ENCODE measurements at regions not wholly inside any gene's neighbourhood (a gene's known extent, or its start where the extent isn't known, plus 50 kb on each side); places are given as distances from the start of the nearest gene placed in this dataset.

DNA sequence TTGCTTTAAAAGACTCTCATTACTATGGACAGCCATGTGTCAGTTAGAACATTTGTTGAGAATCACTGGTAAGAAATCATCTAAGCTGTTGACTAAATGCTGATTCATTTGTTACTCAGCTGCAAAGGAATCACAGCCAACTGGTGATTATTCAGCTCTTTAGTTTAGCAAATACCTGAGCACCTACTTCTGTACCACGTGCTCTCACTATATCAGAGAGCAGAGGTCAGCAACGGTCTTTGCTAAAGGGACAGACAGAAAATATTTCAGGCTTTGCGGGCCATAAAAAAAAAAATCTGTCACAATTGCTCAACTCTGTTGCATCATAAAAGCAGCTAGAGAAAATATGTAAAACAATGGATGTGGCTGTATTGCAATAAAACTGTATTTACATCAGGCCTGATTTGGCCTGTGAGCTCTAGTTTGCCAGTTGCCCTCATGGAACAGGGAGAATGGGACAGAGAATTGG is 377.6 kb downstream of the DNAH5 start:
- DNase-seq = no peak

DNA sequence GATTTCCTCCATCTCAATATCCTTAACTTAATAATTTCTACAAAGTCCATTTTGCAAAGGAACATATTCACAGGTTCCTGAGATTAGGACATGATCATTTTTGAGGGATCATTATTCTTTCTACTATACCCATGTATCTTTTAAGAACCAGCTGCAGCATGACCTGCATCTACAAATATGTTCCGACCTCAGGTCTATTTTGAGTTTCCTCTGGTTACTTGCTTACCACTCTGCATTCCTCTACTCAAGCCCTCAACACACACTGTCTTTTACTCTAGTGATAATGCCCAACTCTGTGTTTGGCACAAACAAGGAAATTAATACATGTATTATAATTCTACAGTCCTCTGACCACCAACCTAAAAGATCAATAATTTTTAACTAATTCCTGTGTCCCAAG is 386.1 kb downstream of the DNAH5 start:
- no peak for DNase-seq

DNA sequence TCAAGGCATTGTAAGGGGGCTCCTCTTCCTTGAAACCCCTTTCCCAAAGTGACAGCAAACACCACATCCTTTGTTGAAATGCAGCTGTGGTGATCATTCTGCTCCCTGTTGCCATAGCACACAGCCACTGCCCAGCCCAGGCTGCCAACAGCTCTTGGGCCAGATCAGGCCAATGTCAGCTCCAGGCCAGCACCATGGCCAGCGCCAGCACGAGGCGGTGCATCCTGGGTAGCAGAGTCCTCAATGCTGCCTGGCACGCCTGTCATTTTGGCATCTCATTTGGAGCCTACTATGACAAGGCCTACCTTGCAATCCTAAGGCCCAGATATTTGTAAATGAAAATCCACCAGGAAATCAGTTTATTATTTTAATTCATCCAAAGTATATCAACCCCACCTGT is 390.6 kb downstream of the DNAH5 start:
- DNase-seq = no peak

DNA sequence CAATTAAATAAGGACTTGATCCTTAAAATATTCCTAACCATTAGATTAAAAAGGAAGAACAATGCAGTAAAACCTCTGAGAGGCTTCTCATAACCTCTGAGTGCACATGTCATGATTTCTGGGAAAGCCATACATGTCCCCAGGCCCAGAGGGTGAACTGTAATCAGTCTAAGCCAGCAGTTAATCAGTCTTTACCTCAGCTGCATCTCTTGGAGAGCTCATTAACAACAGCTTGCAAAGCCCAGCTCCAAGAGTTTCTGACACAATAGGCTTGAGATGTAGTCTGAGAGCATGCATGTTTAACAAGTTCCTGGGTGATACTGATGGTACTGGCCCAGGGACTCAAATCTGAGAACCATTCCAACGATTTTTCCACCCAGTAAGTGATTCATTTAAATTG is 392.1 kb downstream of the DNAH5 start:
- no peak for DNase-seq

DNA sequence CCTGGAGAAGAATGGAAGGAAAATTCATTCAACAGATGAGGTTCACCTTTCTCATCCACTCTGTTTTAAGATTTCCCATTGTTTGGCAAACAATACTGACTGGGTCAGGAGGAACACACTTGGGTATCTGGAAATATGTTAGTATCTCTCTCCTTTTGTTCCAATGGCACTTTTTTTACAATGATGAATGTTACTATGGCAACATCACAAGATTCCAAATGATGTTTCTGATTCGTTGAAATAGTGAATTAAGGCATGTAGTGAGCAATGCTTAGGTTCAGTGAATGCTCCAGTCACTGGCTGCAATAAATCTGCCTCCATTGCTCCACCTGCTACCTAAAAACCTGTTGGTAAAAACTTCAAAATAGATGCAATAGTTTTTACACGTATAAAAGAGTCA is 392.8 kb downstream of the DNAH5 start:
- DNase-seq = no peak

DNA sequence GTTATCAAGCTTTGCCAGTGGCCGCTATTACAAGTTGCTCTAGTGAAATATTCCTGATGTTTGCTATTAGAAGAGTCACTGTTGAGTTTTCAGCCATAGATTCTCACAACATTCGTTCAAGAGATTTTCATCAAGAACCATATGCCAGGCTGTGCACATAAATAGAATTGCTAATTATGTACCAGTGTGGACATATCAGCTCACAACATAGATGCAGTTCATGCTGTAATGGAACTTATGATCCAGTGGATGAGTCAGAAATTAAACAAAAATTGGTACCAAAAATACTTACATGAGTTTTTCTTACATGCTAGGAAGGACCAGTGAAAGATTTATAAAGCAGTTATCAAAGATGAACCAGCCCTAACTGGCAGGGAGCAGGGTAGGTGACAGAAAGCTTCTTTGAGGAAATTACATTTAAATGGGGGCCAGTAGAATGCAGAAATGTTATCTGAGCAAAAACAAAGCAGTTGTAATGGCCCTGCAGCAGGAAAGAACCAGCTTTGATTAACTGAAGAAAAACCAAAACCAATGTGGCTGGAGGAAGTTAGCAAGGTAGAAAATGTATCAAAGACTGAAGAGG is 404.2 kb downstream of the DNAH5 start:
- DNase-seq = no peak

DNA sequence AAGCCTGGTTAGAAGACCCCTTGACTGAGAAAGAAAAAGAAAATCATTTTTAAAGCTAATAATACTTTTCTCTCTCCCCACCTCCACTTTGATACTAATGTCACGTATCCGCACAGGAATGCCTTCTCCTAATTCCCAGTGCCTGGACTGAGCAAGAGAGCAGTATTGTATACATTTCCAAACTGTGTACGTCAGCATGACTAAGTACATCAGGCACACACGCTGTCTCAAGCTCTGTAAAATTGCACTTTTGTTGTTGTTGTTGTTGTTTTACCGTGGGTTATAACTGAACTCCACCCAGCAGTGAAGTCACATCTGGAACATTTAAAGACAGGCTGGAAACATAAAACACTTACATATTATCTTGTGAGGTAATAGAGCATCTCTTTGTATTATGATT is 407.6 kb downstream of the DNAH5 start:
- DNase-seq = no peak

DNA sequence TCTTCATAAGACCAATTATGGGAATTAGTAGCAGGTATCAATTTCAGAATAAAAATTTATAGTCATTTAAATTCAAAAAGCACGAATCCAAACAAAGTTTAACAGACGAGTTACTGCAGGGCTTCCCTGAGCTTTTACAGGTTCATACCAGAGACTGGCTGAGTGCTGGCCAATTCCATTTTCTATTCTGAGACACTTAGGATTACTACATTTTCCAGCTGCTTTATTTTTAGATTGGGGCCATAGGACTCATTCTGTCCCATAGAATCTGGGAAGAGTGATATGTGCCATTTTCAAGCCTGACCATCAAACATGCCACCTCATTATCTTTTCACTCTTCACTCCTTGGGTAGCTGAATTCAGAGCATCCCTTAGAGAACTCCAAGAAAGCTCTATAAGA is 410.7 kb downstream of the DNAH5 start:
- no peak for DNase-seq

DNA sequence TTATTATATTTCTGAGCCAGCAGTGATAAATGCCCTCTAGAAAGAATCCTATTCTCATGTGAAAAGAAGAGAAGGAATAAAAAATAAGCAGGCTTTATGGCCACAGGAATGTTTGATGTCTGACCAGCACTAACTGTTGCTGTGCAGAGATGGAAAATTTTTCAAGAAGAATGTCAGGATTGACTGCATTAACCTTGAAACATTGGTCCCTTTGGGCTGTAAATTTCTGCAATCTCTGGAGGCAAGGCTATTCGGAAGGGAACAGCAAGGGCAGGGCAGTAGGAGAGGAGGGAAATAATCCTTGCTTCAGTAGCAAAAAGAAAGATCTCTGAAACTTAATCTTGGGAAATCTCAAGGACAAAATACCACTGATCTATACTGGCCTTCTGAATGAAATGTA is 415.2 kb downstream of the DNAH5 start:
- DNase-seq = no peak

DNA sequence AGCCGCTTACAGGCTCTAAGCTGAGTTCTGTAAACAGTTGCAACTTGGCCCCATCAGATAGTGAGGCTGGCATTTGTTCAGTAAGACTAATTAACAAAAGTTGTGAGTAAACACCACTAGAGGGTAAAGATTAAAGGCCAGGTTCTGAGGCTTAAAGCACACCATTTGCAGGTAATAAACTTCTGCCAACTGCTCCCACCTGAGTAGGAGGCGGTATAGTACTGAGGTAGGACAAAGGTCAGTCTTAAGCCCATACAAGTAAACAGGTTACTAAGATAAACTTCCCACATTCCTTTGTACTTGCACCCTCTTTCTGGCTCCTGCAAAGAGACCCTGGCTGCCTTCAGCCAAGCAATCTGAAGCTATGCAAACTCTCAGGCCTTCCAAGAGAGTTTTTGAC is 419.6 kb downstream of the DNAH5 start:
- DNase-seq = no peak

DNA sequence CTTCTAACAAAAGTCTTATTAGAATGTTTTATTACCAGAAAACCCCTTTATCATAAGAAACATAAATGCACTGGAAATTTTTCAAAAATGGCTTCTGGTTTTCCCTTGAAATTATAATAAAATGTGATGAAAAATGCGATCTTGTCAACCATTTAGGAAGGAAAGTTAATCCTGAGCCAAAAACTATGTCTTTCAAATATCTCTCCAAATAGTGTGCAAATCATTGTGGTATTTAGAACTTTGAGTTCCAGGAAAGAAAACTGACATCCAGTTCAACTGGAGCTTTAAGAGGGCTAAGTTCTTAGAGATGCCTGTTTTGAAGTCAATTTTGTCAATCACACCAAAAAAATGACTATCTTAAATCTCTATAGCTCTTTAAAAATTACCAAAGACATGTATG is 425.4 kb downstream of the DNAH5 start:
- no peak for DNase-seq

DNA sequence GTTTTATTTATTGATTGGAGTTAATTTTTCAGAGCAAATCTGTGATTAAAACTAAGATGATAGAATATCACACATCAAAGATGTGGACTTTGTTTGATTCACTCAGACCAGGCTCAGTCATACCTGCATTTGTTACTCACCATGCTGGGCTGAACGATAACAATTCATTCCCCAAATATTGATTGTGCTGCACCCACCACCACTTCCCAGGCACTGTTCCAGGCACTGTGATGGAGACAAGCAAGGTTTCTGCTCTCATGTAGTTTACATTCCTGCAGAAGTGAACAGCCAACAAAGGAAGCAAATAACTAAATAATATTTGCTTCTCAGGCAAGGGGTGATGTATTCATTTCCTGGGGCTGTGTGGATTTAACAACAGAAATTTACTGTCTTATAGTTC is 428.3 kb downstream of the DNAH5 start:
- DNase-seq = no peak

DNA sequence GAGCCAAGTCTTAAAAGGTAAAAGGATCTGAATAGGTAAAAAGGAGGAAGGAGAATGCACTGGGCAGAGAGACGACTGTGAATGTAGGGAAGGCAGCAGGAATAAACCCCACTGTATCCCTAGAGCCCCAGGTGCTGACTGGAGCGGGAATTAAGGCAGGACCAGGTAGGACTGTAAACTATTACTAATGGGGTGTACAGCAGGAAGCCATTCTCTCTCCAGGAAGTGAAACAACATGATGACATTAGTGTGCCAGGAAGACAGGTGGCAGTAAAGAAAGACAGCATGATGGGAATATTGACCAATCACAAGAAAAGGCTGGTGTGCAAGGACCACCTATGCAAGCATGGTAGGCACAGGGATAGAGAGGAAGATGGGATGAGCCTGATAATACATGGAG is 433.0 kb downstream of the DNAH5 start:
- no peak for DNase-seq

DNA sequence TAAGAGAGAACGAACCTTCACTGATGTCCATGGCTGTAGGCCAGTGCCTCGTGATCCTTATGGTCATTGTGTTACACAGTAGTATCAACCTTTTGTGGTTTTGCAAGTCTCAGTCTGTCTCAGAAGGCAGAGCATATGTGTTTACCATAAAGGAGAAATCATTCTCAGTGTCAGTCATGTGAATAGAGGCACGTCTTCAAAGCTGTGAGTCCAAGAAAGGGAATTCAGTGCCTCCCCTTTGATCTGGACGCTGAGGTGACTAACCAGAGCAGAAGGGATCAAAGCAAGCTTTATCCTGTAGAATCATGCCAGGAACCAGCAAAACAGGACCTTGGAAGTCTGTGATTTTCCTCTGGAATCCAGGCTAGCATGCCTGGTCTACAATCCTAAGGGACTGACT is 433.9 kb downstream of the DNAH5 start:
- DNase-seq = no peak

DNA sequence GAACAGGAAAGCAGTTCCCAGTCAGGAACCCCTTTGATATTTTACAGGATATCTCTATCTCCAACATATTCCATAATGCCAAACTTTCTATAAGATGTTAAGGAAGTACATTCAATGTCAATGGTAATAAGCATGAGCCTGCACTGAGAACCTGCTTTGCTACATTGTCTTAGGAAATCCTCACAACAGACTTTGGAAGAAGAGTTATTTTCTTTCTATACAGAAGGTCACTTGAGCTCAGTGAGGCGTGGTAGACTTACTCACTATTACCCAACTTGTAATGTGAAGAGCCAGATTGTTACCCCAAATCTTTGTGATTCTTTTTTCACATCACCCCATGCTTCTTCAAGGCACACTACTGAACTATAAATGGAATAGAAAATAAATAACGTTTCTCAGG is 435.9 kb downstream of the DNAH5 start:
- no peak for DNase-seq

DNA sequence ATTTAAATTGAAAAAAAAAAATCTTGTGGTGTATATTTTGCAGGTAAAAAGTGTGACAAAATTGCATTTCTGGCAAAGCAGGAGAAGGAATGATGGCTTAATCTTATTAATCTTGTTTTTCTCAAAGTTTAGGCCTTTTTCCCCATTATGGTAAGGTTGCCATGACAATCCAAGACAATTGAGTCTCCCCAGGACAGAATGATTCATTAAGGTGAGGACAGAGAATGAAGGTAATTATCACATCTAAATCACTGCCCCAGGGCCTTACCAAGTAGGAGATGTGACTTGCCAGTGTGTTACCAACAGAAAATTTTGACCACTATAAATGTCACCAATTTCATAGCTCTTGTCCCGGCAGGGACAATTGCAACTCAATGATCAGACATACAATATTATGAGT is 439.2 kb downstream of the DNAH5 start:
- no peak for DNase-seq

DNA sequence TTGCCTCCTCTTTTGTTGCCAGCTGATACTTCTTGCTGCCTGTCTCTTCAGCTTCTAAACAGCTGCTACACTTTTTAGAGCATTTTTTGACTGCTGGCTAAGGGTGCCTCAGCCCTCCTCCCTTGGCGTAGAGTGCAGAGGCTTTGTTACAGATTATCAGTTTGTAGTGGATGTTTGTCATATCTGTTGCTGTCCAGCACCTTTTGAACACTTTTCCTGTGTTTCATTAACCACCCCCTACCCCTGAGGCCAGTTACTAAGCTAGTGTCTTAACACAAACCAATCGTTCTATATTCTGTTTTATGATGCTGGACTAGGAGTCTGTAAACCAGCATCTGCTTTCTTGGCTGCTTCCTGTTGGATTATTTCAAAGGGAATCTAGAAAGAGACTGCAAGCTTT is 441.5 kb downstream of the DNAH5 start:
- no peak for DNase-seq

DNA sequence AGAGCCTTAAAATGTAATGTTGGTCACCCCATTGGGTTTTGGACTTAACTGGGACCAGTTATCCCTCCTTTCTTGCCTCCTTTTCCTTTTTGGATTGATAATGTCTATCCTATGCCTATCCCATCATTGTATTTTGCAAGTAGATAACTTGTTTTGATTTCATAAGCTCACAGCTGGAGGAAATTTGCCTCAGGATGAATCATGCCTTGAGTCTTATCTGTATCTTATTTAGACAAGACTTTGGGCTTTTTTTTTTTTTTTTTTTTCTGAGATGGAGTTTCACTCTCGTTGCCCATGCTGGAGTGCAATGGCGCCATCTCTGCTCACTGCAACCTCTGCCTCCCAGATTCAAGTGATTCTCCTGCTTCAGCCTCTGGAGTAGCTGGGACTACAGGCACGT is 443.3 kb downstream of the DNAH5 start:
- no peak for DNase-seq

DNA sequence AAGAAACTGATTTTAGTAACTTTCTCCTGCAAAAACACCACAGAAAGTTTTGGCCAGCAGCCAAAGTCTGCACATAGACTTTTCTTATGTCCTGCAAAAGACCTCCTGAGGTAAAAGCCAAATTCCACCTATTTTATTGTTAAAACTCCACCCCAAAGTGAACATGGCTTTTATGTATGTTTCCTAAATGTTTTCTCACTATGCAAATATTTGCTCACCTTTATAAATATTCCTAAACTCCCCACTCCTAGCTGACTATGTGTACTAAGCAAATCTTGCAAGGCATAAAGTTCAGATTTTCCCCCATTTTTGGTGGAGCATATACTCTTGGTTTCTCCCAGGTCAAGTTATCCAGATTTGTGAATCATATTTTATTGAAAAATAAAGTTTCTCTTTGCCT is 446.2 kb downstream of the DNAH5 start:
- DNase-seq = no peak

DNA sequence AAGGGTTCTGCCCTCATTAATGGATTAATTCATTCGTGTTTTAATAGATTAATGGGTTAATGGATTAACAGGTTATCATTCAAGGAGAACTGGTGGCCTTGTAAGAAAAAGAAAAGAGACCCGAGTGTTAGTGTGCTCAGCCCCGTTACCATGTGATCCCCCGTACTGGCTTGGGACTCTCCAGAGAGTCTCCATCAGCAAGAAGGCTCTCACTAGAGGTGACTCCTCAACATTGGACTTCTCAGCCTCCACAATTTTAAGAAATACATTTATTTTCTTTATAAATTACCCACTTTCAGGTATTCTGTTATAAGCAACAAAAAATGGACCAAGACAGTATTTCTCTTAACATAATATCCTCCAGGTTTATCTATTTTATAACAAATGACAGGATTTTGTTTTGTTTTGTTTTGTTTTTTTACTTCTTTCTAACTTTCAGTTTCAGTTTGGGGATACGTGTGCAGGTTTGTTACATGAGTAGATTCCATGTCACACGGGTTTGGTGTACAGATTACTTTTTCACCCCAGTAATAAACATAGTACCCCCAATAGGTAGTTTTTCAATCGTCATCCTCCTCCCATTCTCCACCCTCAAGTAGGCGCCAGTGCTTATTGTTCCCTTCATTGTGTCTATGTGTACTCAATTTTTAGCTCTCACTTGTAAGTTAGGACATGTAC is 456.1 kb downstream of the DNAH5 start:
- no peak for DNase-seq

DNA sequence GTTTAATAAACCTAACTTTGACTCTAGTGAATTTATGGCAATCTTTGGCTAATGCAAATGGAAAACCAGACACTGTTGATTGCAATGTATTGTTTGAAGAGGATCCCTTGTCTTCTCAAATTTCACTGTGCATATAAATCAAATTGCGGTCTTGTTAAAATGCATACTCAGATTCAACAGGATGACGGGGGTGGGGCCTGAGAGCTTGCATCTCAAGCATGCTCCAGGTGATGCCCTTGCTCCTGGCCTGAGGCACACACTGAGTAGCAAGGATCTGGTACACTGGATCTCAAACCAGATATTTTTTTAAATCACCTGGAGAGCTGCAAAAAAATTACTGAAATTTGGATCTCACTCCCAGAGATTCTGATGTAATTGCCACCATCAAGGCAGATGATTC is 463.7 kb downstream of the DNAH5 start:
- DNase-seq = no peak

DNA sequence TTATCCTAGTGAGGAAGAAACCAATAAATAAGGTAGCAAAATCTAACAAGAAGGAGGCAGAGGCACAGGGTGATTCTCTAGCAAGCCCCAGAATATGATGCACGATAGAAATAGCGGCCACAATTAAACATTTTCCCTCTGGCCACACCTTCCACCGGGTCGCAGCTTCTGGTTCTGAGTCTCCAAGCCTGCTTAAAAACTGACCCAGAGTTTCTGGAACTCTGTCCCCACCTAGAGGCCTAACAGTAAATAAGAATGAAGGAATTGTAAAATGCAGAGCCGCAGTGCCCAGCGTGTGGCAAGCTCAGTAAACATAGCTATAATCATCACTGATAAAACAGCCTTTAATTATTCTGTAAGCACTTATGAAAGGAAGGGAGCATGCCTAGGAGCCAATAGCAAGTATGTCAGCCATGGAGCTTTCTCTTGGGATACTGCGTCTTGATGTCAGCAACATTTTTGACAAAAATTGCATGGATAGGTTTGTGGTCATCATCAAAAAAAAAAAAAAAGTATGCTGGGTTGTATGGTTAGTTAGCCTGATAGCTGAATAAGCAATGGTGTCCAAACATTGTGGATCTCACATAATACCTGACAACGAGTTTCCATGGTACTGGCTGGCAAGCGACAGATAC is 465.5 kb downstream of the DNAH5 start:
- DNase-seq = peak; percentile 58

DNA sequence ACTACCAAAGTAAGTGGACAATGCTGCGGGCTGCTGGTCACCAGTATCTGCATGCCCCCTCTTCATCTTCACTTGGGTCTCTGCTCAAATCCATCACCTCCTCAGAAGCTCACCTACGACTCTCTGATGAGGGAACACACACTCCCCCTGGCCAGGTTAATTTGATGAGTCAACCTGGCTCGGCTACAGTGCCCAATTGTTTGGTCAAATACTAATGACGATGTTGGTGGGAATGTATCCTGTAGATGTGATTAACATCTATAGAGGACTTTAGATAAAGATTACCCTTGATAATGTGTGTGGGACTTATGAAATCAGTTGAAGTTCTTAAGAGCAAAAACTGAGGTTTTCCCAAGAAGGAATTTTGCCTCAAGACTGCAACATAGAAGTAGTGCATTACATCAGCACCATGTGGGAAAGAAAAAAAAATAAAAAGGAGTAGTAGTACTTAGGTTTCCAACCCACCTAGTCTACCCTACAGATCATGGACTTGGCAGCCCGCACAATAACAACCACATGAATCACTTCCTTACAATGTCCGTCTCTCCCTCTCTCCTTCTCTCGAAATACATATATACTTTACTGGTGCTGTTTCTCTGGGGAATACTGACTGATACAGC is 467.3 kb downstream of the DNAH5 start:
- no peak for DNase-seq

DNA sequence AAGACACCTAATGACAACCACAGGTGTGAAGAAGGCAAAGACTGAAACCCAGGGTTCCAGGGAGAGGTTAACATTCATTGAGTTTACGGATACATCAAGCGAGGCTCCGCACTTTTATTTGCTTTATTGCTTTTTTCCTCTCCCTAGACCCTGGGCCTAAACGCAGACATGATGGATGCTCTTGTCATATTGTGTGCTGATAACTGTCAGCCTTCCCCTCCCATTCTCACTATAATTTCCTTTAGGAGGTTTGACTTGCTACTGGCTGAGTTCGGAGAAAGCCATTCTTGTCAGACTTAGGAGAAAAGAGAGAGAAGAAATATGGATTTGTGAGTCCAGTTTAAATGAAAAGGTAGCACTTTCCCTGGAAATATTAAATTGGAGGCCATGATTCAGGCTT is 471.6 kb downstream of the DNAH5 start:
- DNase-seq = no peak
